GM23338 (cell line): ENCODE measurements at regions not wholly inside any gene's neighbourhood (a gene's known extent, or its start where the extent isn't known, plus 50 kb on each side); places are given as distances from the start of the nearest gene placed in this dataset.

Experiments
- CTCF ChIP-seq, 2 experiments: fragments of 200-600 bp in 1 of 2; sonication (generic) in 1 of 2; conservative IDR thresholded peaks; 2 replicates each; pipeline versions ENCODE4 v1.5.1 to v1.6.1; 2016 to 2017; ENCODE audit warnings: antibody characterized with exemption in 2 of 2, low read depth in 2 of 2, mild to moderate bottlenecking in 2 of 2, moderate library complexity in 1 of 2
- EZH2phosphoT487 ChIP-seq: fragments of 200-600 bp; sonication (generic); IDR thresholded peaks from one replicate; pipeline ENCODE4 v1.8.1; 2018; ENCODE audit warnings: antibody characterized with exemption; ENCODE audit not compliant: unreplicated experiment
- JUNB ChIP-seq: IDR thresholded peaks from one replicate; pipeline ENCODE4 v1.6.1; 2016; ENCODE audit warnings: antibody characterized with exemption; ENCODE audit not compliant: unreplicated experiment
- POLR2AphosphoS5 ChIP-seq: IDR thresholded peaks from 2 replicates; pipeline ENCODE4 v1.6.1; 2016; ENCODE audit warnings: antibody characterized with exemption, low read depth
- STAT1 ChIP-seq: IDR thresholded peaks from one replicate; pipeline ENCODE4 v1.6.1; 2016; ENCODE audit warnings: antibody characterized with exemption; ENCODE audit not compliant: unreplicated experiment
- ZNF331 ChIP-seq: fragments of 250-450 bp; sonication (Bioruptor Pico); IDR thresholded peaks from 2 replicates; pipeline ENCODE4 v1.5.0; 2020; ENCODE audit warnings: low read depth, mild to moderate bottlenecking, moderate library complexity
- ZNF462 ChIP-seq: fragments of 250-450 bp; sonication (Bioruptor Pico); IDR thresholded peaks from 2 replicates; pipeline ENCODE4 v1.5.0; 2020; ENCODE audit warnings: mild to moderate bottlenecking, moderate library complexity
- TF ChIP-seq, protein P1 (sequence below): IDR thresholded peaks from 2 replicates; pipeline ENCODE4 v1.6.1; 2016; ENCODE audit warnings: antibody characterized with exemption

DNA sequence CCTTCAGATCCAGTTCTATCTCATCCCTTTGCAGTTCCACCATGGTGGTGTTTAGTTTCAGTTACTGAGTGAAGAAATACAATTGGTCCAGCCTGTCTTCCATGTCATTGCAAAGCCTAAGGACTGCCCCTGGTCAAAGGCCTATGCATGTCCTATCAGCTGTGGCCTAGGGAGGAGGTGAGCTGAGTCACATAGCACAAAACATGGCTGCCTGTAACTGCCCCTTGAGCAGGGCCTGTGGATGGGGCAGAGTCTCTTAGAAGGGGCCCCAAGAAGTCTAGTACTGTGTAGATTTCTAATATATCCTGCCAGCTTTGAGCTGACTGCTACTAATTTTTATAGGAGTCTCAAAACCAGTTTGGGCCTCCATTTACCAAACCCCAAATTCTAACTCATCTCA is 296.7 kb downstream of the FBXW7 start (continued):
- TF ChIP-seq ZNF462 (CRISPR knock-in tag) (no peak), CTCF (conservative IDR thresholded peaks at IDR 0.05; ENCODE audit: low read depth in 2 of 2) (no peak), EZH2phosphoT487 (no peak), ZNF331 (no peak), POLR2AphosphoS5 (no peak), STAT1 (no peak), JUNB (no peak)
- TF ChIP-seq, protein P1, sequence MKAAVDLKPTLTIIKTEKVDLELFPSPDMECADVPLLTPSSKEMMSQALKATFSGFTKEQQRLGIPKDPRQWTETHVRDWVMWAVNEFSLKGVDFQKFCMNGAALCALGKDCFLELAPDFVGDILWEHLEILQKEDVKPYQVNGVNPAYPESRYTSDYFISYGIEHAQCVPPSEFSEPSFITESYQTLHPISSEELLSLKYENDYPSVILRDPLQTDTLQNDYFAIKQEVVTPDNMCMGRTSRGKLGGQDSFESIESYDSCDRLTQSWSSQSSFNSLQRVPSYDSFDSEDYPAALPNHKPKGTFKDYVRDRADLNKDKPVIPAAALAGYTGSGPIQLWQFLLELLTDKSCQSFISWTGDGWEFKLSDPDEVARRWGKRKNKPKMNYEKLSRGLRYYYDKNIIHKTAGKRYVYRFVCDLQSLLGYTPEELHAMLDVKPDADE = no peak
